RWPE1 (cell line): ENCODE measurements at regions not wholly inside any gene's neighbourhood (a gene's known extent, or its start where the extent isn't known, plus 50 kb on each side); places are given as distances from the start of the nearest gene placed in this dataset.
"Not testable (repeated sequence)": the region's sequence is repeated elsewhere in the genome, so short reads cannot be mapped to it uniquely, and the experiment has no call there.

Source experiments
- CTCF ChIA-PET: fragments of 350-600 bp; sonication (Branson Sonifier 250); formaldehyde crosslinking; extraction: SDS; loops from one replicate; lab custom pipeline; 2021; lab: Yijun Ruan, JAX
- POLR2A ChIA-PET: fragments of 400-600 bp; formaldehyde crosslinking; extraction: SDS; loops from one replicate; lab custom pipeline; 2020; ENCODE audit warnings: antibody characterized with exemption; ENCODE audit not compliant: low non-redundant PET; lab: Yijun Ruan, JAX
- DNase-seq: peaks from one replicate; pipeline ENCODE4 v3.0.0; 2012; ENCODE audit warnings: low spot score
- H3K27ac ChIP-seq: fragments of 450-650 bp; 2 replicates; pipeline ENCODE4 v1.5.1; 2017
- TF ChIP-seq, protein P1 (sequence below): fragments of 450-650 bp; conservative IDR thresholded peaks from 2 replicates; pipeline ENCODE4 v1.5.1; 2017; ENCODE audit warnings: low read depth, mild to moderate bottlenecking

DNA sequence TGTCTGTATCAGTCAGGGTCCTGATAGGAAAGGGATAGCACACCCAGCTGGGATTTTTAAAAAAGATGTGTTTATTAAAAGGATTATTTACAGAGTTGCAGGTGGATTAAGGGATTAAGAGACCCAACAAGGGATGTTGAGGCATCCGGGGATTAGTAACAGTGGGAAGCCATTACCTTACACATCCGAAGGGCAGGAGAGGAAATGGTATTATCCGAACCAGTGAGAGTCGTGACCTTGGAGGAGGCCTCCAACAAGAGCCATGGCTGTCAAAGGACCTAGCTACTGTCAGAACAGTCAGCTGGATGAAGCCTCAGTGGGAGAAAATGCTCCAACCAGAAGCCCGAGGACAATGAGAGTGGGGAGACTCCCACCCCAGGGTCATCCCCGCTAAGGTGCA lies 146.3 kb upstream of the KRAS start:
- H3K27ac ChIP-seq, result no peak overlapping the region
- POLR2A ChIA-PET, result no interaction called here
- TF ChIP-seq, protein P1, sequence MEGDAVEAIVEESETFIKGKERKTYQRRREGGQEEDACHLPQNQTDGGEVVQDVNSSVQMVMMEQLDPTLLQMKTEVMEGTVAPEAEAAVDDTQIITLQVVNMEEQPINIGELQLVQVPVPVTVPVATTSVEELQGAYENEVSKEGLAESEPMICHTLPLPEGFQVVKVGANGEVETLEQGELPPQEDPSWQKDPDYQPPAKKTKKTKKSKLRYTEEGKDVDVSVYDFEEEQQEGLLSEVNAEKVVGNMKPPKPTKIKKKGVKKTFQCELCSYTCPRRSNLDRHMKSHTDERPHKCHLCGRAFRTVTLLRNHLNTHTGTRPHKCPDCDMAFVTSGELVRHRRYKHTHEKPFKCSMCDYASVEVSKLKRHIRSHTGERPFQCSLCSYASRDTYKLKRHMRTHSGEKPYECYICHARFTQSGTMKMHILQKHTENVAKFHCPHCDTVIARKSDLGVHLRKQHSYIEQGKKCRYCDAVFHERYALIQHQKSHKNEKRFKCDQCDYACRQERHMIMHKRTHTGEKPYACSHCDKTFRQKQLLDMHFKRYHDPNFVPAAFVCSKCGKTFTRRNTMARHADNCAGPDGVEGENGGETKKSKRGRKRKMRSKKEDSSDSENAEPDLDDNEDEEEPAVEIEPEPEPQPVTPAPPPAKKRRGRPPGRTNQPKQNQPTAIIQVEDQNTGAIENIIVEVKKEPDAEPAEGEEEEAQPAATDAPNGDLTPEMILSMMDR, result no peak
- DNase-seq, result no peak
- CTCF ChIA-PET, result interaction anchor here (0.6 kb wide), 1 partner anchor 203 kb away, joined by 8 read pairs; no protein-coding TSS in a partner anchor

DNA sequence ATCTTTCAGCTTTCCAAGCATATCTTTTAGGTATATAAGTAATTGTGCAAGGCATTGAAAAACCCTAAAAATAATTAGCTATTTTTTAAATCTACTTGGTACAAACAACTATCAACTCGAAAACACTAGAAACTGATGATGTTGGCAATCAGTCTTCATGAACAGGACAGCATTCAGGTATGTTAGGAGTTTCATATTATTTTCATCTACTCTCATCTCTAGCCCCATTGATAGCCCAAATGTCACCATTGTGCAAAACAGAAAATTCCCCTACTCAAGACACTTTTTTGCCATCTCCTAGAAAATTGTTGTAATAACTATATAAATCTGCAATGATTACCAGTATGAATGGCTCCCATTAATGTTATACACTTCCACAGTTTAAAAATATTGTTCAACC lies 144.5 kb upstream of the KRAS start:
- ChIA-PET POLR2A (no interaction called here), CTCF (no interaction called here)
- H3K27ac ChIP-seq, result no peak overlapping the region
- no peak for DNase-seq
- TF ChIP-seq, protein P1, result no peak

DNA sequence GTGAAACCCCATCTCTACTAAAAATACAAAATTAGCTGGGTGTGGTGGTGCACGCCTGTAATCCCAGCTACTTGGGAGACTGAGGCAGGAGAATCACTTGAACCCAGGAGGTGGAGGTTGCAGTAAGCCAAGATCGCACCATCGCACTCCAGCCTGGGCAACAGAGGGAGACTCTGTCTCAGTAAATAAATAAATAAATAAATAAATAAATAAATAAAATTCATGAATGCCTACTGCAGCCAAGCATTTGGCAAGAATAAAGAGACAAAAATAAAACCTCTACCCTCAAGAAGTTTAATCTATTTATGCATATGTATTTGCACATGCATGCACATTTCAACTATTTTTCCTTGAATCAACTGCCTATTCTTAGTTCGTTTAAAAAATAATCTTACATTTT lies 144.0 kb upstream of the KRAS start:
- H3K27ac ChIP-seq, POLR2A ChIA-PET, DNase-seq: not testable (repeated sequence)
- CTCF ChIA-PET, result interaction anchor here (0.6 kb wide), 1 partner anchor 1155 kb away, joined by 3 read pairs; no protein-coding TSS in a partner anchor

DNA sequence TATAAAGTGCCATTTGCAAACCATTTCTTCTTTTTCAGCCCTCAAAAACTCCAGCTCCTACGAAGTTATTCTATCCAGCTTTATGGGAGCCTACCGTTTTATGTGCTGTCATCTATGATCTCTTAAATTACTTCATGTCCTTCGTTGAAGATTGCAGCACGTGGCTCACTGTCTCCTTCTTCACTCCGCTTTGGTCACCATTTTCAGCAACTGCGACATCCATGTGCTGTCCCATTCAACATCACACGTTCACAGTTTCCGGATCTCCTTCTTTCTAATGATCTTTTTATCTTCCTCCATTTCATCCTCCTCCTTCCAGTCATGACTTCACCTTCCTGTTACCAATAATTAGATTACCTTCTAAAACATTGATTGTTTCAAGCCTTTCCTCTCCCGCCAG lies 143.3 kb upstream of the KRAS start:
- POLR2A ChIA-PET, result no interaction called here

DNA sequence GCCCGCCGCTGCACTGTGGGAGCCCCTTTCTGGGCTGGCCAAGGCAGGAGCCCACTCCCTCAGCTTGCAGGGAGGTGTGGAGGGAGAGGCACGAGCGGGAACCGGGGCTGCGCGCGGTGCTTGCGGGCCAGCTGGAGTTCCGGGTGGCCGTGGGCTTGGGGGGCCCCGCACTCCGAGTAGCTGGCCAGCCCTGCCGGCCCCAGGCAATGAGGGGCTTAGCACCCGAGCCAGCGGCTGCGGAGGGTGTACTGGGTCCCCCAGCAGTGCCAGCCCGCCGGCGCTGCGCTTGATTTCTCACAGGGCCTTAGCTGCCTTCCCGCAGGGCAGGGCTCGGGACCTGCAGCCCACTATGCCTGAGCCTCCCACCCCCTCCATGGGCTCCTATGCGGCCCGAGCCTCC lies 140.6 kb upstream of the KRAS start:
- POLR2A ChIA-PET, DNase-seq, CTCF ChIA-PET, H3K27ac ChIP-seq: not testable (repeated sequence)

More for the DNA sequence above, 143.3 kb upstream of the KRAS start:
- no peak overlapping the region for H3K27ac ChIP-seq
- TF ChIP-seq, protein P1, result no peak
- CTCF ChIA-PET, result interaction anchor here (0.6 kb wide), 1 partner anchor 65 kb away, joined by 3 read pairs; no protein-coding TSS in a partner anchor
- no peak for DNase-seq

DNA sequence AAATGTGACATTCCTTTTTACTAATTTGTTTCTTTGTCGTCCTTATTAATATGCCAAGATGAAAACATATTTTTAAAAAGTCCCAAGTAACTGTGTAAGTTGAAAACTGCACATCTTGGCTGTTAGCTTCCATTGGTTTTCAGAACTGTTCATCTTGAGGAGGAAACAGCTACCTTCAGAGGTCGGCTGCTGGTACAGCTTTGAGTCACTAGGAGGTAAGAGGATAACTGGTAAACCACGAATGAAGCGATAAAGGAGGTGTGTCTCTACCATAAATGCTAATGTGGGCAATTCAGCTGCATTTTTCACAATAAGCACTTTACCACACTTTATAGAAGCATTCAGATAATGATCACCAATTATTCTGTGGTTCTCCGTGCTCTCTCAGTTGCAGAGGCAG lies 137.5 kb upstream of the KRAS start:
- ChIA-PET POLR2A (no interaction called here), CTCF (interaction anchor here (0.6 to 1.5 kb wide), 9 partner anchors 24 to 842 kb away, joined by 3 to 15 read pairs (median 4); no protein-coding TSS in a partner anchor)
- DNase-seq, result no peak
- TF ChIP-seq, protein P1, result no peak
- H3K27ac ChIP-seq, result no peak overlapping the region

DNA sequence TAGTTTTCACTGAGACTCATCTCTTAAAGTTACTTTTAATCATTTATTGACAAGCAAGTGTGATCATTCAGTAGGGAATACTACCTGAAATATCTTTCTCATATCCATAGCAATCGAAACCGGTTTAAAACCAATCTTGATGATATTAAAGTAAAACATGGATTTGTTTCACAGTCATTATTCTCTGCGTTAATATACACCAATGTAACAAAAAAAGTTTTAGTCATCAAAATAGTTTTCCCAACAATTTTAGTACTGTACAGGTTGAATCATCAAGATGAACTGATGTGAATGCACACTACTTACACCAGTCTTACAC lies 137.0 kb upstream of the KRAS start:
- H3K27ac ChIP-seq, result no peak overlapping the region
- ChIA-PET POLR2A (no interaction called here), CTCF (interaction anchor here (0.6 to 1.5 kb wide), 15 partner anchors 12 to 842 kb away, joined by 3 to 15 read pairs (median 4); no protein-coding TSS in a partner anchor)
- no peak for DNase-seq
- TF ChIP-seq, protein P1, result no peak; the same call in 1 of the 2 replicates
